HL-60/S4 (cell line): ENCODE measurements at regions not wholly inside any gene's neighbourhood (a gene's known extent, or its start where the extent isn't known, plus 50 kb on each side); places are given as distances from the start of the nearest gene placed in this dataset.
"Not testable (repeated sequence)": the region's sequence is repeated elsewhere in the genome, so short reads cannot be mapped to it uniquely, and the experiment has no call there.

Source experiments
- in situ Hi-C: fragments of 300-500 bp; cut with MboI; formaldehyde crosslinking; loops from 2 replicates; pipeline ENCODE4 v1.14.3; 2022; ENCODE audit warnings: low sequenced_read_pairs

DNA sequence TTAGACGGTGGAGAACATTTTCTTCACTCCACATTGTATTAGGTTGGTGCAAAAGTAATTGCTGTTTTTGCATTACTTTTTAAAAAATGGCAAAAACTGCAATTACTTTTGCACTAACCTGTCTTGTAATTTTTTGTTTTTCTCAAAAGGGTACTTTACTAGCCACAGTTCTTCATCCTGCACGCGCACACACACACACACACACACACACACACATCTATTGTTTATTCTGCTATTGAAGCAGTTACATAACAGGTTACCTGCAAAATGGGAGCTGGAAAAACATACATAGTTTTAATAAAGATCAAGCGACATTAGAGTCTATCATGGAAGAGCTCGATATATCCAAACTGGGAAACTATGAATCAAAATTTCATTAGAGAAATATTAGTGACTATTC, 235.2 kb downstream of the SIM1 start:
- in situ Hi-C loops: no loop called here

DNA sequence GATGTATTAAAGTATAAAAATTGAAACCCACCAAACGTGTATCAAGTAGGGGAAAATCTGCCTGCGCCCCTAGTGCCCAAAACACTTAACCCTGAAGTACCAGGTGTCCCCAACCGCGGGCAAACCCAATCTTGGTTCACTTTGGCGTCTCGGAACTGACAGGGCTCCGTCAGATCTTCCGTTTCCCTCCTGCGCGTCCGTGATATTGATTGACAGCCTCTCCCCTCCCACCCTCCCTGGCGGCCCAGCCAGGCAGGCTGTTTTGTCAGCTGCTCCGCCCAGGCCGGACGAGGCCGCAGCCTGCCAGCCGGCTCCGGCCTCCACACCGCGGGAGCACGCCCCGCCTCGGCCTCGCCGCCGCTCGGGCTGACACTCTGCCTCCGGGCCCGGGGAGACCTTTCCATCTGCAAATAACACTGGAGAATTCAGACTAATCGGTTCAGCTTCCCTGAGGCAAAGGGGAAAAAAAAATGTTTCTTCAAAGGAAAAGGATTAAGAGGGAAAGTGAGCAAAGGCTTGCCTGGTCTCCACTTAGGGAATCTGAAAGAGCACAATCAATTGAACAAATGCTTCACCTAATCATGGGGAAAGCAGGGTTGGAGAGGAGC, 234.9 kb upstream of the MCHR2 start:
- in situ Hi-C loops: no loop called here

DNA sequence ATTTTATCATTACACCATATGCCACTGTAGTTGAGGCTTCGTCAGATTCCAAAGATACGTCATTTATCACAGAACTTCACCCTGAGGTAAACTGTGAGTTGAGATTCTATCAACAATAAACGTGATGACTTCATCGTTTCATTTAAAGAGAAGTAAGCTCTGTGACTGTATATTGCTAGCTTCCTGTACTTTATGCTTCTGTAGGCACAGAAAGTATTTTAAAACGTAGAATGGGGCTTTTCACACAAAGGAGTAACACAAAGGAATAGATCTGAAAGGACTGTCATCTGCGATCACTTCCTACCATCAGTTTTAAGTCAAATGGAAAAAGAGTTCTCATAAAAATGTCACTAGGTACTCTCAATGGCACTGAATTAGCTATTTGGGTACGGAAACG, 234.4 kb upstream of the MCHR2 start:
- in situ Hi-C loops: no loop called here

DNA sequence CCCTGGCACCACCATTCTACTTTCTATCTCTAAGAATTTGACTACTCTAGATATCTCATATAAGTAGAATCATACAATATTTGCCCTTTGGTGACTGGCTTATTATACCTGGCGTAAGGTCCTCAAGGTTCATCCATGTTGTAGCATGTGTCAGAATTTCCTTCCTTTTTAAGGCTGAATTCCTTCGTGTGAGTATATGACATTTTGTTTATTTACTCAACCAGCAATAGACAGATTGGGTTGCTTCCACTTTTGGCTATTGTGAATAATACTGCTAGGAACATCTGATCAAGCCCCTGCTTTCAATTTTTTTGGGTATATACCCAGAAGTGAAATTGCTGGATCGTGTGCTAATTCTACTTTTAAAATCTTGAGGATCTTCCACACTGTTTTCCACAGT, 232.8 kb upstream of the MCHR2 start:
- in situ Hi-C loops: no loop called here

DNA sequence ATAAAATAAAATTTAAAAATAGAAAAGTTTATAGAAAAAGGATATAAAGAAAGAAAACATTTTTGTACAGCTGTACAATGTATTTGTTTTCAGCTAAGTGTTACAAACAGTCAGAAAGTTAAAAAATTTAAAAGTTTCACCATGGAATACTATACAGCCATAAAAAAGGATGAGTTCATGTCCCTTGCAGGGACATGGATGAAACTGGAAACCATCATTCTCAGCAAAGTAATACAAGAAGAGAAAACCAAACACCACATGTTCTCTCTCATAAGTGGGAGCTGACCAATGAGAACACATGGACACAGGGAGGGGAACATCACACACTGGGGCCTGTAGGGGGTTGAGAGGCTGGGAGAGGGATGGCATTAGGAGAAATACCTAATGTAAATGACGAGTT, 229.9 kb upstream of the MCHR2 start:
- in situ Hi-C loops: not testable (repeated sequence)

DNA sequence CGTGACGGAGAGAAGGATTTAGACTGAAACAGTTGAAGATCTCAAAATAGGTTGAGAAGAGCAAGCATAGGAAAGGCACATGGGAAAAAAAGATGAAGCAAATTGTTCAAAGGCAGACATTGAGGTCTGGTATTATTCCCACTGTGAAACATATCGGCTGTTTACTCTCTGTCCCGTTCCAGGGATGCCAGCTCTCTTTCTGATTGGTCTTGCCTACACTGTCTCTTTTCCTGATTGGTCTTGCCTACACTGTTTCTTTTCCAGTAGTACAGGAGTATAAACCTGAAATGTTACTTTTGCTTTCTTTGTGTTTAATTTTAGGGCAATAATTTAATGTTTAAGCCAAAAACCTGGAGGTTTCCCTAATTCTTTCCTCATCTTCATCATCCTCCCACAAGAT, 226.5 kb upstream of the MCHR2 start:
- in situ Hi-C loops: no loop called here

DNA sequence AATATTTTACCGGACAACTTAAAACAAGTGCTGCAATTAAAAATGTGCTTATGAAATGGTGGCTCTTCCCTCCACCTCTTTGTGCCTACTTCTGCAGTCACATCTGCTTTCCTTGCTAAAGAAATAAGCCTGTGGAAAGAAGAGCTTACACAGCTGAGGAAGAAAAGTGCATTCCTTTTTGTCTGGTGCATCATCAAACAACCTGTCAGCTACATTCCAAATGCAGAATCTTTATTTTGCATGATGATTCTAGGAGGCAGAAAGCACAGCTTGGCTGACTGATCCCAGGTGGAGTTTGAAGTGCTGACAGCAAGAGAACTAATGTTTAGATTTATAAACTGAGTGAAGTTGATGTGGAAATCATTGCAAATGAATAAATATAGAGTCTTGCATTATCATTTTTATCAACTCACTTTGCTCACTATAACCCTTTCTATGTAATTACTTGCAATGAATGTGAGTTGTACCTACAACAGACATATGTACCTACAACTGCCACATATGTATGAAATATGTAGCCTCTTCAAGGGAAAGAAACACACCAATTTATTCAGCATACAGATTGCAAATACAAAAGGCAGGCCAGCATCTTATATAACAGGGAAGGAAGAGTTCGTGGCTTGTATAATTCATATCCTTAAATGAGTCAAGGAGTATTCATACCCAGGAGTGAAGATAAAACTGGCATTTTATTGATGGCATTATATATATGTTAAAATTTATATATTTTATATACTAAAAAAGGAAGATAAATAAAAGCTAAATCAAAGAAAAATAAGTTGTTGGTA, 223.4 kb upstream of the MCHR2 start:
- in situ Hi-C loops: no loop called here

DNA sequence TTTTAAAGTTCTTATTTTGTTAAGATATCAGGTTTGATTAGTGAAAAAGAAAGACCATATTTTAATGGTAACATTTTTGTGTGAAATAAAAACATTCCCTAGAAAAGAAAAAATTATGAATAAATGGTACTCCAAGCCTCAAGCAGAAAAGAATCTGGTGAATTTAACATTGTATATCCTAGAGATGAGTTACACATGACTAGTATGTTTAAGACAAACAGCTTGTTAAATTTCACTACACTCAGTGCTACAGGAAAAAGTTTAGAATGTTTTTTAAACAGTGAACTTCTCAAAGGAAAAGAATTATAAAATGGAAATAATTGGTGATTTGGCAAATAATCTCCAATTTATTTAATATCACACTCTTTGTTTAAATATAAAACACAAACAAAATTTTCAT, 222.7 kb upstream of the MCHR2 start:
- in situ Hi-C loops: no loop called here

DNA sequence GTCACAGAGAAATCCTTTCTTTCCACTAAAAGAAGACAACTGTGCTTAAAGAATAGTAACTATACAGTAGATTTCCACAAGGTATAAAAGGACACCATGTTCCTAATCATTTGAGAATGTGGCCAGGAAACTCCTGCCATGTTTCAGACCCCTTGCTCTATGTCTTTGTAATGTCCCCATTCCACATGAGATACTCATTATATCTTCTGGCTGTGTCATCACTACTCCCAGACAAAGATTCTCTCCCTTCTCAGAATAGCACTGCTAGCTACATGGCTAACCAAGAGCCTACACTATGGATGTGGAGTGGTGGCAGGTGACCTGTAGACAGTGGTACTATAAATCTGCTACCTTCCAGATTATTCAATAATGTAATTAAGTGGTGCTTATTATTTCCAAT, 218.1 kb upstream of the MCHR2 start:
- in situ Hi-C loops: no loop called here

DNA sequence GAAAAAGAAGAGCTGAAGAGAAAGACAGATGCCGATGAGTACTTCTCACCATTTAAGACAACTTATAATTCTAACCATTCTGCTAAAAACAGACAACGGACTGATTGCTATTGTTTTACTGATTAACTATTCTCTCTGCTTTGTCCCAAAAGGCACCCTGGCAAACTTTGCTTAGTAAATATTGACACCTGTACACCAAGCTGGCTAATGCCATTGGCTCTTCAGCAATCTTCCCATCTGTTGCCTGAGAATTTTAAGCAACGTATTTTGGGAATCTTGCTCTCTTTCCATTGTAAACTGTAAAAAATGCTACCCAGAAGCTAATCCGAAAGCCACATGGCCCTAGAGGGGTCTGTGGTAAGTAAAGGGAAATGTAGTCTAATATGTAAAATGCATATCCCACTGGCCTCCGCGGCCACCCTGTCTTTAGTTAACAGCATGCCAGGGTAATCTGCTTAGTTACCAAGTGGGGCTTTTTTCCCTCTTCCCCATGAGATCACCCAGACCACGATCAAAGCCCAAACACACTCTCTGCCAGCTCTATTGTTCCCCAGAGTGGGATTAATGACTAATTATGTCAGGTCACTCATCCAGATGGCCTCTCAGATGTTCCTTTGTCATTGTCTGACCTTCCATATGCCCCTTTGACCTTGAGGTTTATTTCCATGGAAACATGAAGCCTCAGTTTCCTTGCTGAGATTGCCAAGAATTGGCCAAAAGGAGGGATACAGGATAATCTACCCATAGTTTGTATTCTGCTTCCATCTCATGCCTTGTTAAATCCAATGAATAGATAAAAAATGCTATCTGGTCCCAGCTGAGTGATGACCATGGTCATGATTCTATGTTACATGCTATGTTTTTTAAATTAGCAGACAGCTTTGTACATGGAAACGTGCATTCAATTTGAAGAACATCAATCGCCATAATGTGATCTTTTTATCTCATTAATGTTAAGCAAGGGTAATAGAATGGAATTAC, 216.4 kb upstream of the MCHR2 start:
- in situ Hi-C loops: no loop called here

DNA sequence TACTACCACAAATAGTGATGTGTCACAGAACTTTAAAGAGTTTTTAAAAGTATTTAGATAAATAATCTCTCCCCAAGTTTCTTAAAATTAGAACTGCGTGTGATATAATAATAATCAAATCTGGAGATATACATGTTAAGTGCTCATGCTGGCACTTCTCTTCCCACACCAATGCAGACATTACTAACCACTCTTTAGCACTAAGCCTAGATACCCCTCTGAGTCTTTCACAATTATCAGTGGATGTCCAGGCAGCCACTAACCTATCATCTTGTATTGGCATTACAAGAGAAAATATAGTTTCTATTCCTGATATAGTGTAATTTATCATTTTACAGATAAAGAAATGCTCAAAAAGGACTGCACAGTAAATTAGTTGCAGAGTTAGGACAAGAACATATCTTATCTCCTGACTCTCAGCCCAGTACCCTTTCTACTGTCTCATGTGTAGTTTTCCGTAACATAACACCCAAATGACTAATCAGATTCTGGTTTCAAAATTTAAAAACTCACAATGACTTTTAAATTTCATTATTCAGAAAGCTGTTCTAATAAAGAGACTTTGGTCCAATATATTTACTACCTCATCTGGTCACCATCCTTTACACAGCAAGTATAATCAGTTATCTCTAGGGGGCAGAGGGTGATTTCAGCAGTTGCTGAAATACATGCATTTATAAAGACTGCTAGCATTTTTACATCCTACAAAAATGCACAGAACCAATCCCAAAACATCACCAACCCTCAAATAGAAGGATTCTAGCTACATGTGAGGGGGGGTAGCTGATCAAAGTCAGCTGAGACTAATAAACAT, 215.5 kb upstream of the MCHR2 start:
- in situ Hi-C loops: no loop called here

DNA sequence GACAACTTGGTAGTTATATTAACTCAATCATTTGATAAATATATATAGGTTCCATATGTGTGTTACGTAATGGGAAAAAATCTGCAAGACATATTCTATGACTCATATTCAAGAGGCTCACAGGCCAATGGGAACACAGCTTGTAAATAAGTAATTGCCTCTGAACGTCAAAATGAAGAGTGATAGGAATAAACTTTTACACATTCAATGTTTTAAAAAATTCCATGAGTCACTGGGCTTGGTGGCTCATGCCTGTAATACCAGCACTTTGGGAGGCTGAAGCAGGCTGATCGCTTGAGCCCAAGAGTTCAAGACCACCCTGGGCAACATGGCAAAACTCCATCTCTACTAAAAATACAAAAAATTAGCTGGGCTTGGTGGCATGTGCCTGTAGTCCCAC, 209.4 kb upstream of the MCHR2 start:
- in situ Hi-C loops: no loop called here

DNA sequence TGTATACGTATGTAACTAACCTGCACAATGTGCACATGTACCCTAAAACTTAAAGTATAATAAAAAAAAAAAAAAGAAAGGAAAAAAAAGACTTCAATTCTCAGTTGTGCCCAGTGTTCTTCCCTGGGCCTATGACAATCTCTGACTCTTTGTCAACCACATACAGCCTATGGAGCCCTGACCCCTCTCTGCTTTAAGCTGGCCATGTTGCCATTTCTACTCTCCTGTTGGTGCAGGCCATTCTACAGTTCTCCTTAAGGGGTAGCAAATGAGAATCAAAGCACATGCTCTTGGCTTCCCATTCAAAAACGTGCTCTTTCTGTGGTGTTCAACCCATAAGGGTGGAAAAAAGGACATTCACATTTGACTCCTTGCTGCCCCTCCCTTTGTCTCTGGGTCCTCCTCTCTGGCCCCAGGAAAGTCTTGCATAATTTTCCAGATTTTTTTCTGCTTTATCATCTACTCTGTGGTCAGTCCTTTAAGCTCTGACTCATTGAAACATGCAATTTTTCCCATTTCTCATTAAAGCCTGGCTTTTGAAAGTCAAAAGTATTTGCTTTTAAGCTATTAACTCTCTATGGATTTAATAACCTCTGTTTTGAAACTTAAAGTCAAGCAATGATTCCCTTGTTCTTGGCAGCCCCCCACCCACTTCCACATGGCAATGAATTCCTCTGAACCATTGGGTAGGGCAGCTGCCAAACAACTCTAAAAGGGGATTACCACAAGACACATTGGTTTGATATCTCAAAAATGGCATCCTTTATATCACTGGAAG, 208.6 kb upstream of the MCHR2 start:
- in situ Hi-C loops: no loop called here

DNA sequence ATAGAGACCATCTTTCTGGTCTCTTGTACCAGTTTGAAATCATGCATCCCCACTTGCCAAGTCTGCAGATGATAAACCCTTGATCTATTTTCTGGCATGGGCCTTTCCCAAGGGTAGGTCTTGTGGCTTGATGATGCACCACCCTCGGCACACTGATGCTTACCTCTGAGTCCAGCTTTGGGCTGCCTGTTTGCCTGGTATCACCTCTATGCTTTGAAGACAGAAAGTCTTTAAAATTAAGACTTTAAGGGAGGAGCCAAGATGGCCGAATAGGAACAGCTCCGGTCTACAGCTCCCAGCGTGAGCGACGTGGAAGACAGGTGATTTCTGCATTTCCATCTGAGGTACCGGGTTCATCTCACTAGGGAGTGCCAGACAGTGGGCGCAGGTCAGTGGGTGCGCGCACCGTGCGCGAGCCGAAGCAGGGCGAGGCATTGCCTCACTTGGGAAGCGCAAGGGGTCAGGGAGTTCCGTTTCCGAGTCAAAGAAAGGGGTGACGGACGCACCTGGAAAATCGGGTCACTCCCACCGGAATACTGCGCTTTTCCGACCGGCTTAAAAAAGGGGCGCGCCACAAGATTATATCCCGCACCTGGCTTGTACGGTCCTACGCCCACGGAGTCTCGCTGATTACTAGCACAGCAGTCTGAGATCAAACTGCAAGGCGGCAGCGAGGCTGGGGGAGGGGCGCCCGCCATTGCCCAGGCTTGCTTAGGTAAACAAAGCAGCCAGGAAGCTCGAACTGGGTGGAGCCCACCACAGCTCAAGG, 202.4 kb upstream of the MCHR2 start:
- in situ Hi-C loops: not testable (repeated sequence)

DNA sequence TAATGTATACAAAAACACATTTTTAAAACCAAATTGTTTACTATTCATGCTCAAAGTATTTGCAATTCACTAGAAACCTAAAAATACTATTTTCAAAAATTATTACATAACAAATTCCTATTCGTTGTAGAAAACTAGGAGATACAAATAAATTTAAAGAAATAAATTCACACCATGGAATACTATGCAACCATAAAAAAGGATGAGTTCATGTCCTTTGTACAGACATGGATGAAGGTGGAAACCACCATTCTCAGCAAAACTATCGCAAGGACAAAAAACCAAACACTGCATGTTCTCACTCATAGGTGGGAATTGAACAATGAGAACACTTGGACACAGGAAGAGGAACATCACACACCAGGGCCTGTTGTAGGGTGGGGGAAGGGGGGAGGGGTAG, 201.2 kb upstream of the MCHR2 start:
- in situ Hi-C loops: not testable (repeated sequence)

DNA sequence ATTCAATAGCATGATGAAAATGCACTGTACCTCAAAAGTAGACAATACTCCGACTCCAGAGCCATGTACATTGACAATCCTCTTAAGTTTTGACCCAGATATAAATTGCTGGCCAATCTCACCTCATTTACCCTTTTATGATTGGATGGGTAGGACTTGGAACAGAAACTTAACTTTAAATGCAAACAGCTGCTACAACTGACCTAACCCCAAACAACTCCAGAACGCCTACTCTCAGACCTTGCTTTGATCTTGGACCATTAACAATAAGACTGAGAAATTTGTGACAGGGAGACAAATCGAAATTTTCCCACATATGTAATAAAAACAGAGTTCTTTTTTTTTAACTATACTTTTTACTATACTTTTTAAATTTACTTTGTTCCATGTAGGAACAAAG, 200.5 kb upstream of the MCHR2 start:
- in situ Hi-C loops: no loop called here

DNA sequence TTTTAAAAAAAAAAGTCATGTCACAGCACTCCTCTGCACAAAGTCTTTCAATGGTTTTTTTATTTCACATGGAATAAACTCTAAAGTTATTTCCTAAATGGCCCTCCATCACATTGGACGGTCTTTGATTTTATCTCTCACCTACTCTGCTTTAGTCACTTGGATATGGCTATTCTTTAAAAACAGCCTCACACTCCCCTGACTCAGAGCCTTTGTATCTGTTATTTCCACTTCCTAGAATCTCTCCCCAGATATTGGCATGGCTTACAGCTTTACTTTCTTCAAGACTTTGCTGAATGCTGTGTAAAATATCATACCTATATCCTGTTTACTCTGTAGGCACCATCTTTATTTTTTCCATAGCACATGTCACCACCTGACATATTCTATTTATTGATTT, 194.7 kb upstream of the MCHR2 start:
- in situ Hi-C loops: no loop called here

DNA sequence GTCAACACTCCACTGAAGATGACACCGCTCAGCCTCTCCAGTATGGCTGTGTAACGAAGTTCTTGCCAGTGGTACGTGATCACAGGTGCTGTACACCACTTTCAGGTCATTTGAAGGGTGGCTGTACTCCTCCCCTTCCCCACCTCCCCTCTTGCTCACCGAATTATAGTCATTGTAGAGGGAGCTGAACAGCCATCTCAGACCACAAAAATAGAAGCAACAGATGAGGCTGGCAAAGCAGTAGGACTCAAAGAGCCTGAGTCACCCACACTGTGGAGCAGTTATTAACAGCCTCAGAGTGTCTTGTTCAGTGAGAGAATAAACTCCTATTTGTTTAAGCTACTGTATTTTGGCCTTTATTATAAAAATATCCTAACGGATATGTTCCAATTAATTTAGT, 192.5 kb upstream of the MCHR2 start:
- in situ Hi-C loops: no loop called here

DNA sequence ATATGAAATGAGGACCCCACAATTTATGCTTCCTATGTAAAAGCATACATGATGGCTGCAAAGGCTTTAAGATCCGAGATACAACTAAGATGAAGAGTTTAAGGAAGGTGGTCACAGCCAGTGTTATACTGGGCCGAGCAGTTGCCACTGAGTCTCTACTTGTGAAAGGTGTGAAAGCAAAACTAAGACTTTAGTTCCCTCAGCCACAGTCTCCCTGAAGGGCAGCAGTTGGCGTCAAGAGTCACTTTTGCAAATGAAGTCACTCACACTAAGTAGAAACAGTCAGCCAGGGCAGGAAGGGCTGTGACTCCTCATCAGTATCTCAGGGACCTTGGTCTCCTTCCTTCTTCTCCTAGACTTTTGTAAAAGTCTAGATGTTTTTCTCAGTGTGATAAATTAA, 191.6 kb upstream of the MCHR2 start:
- in situ Hi-C loops: no loop called here
